Kidney (tissue), 13 donors: ENCODE measurements at regions not wholly inside any gene's neighbourhood (a gene's known extent, or its start where the extent isn't known, plus 50 kb on each side); places are given as distances from the start of the nearest gene placed in this dataset.

ENCODE experiments used
- DNase-seq, 5 donors: peaks; one replicate each; pipeline ENCODE4 v3.0.0-alpha.2; 2013 to 2020
- FAIRE-seq: peaks from 2 replicates; lab custom pipeline; 2012; peaks lifted over from hg19 to GRCh38; lab: Jason Lieb, UNC
- H3K27ac ChIP-seq, 2 donors: one replicate each; pipeline ENCODE4 v1.7.0; 2013; ENCODE audit warnings: low read depth in 2 of 2, low read length in 2 of 2, inconsistent platforms in 1 of 2
- H3K27me3 ChIP-seq: one replicate; pipeline ENCODE4 v1.7.1; 2013; ENCODE audit warnings: low read length, inconsistent platforms; ENCODE audit not compliant: control insufficient read depth, insufficient read depth
- H3K36me3 ChIP-seq, 3 donors: one replicate each; pipeline versions ENCODE4 v1.7.0 to v1.7.1; 2013; ENCODE audit warnings: low read length in 3 of 3, control low read depth in 1 of 3, inconsistent platforms in 1 of 3; ENCODE audit not compliant: insufficient read depth in 3 of 3, control insufficient read depth in 2 of 3
- H3K4me1 ChIP-seq, 3 donors: one replicate each; pipeline versions ENCODE4 v1.7.0 to v1.7.1; 2013; ENCODE audit warnings: low read length in 3 of 3, inconsistent platforms in 1 of 3, low read depth in 1 of 3; ENCODE audit not compliant: control insufficient read depth in 2 of 3, insufficient read depth in 2 of 3
- H3K4me3 ChIP-seq, 3 donors: one replicate each; pipeline versions ENCODE4 v1.7.0 to v1.8.1; 2013; ENCODE audit warnings: low read length in 3 of 3, control low read depth in 1 of 3, inconsistent platforms in 1 of 3
- H3K9ac ChIP-seq, 3 donors: one replicate each; pipeline versions ENCODE4 v1.7.0 to v1.7.1; 2013; ENCODE audit warnings: low read length in 3 of 3, control low read depth in 1 of 3, inconsistent platforms in 1 of 3
- H3K9me3 ChIP-seq, 3 donors: one replicate each; pipeline versions ENCODE4 v1.7.0 to v1.7.1; 2013; ENCODE audit warnings: low read length in 3 of 3, control low read depth in 1 of 3, inconsistent platforms in 1 of 3; ENCODE audit not compliant: control insufficient read depth in 2 of 3, insufficient read depth in 1 of 3
- CTCF ChIP-seq: IDR thresholded peaks from 3 replicates; pipeline ENCODE4 v1.5.1; 2012; ENCODE audit warnings: mild to moderate bottlenecking, moderate library complexity, borderline replicate concordance; ENCODE audit not compliant: insufficient read depth; ENCODE audit errors: extremely low read depth
- intact Hi-C: fragments of 100-400 bp; cut with DNase I; formaldehyde crosslinking; loops from one replicate; pipeline ENCODE4 v1.11.1; 2022
- donor health status: control.
- donor health status: control.
- donor health status: control.
- donor health status: control.
- donor health status: control.
- donor health status: DM: yes; HTN: yes; CAD: no.
- donor health status: Normal renal cell carcinoma (clear cell type).

GRCh38 chr1:232193451-232193783 is 436.5 kb downstream of the SIPA1L2 start:
- no peak overlapping the region for H3K27ac ChIP-seq
- TF ChIP-seq CTCF: no peak
- no peak for FAIRE-seq
- peaks cover 0 to 2% (median 0%) of the 10 kb centered on the region in 3 donors for H3K4me1 ChIP-seq
- no peak for DNase-seq
- no peaks in the 10 kb centered on the region for H3K27me3 ChIP-seq
- intact Hi-C loops: no loop called here
- H3K4me3 ChIP-seq: no peak overlapping the region
- H3K9me3 ChIP-seq: no peaks in the 10 kb centered on the region
- H3K36me3 ChIP-seq: no peaks in the 10 kb centered on the region
- H3K9ac ChIP-seq: no peak overlapping the region

GRCh38 chr1:232192781-232193450 is 437.0 kb downstream of the SIPA1L2 start:
- H3K4me3 ChIP-seq: no peak overlapping the region
- peaks cover 0 to 2% (median 0%) of the 10 kb centered on the region in 3 donors for H3K4me1 ChIP-seq
- intact Hi-C loops: no loop called here
- FAIRE-seq: no peak
- no peaks in the 10 kb centered on the region for H3K9me3 ChIP-seq
- H3K36me3 ChIP-seq: no peaks in the 10 kb centered on the region
- no peak overlapping the region for H3K27ac ChIP-seq
- no peak overlapping the region for H3K9ac ChIP-seq
- no peak for TF ChIP-seq CTCF
- no peaks in the 10 kb centered on the region for H3K27me3 ChIP-seq
- no peak for DNase-seq

- Histone ChIP-seq H3K27me3 (no peaks in the 10 kb centered on the region), H3K9ac (no peak overlapping the region), H3K4me3 (no peak overlapping the region), H3K4me1 (peaks cover 0 to 2% (median 0%) of the 10 kb centered on the region in 3 donors), H3K9me3 (no peaks in the 10 kb centered on the region), H3K27ac (no peak overlapping the region), H3K36me3 (no peaks in the 10 kb centered on the region)
- no peak for TF ChIP-seq CTCF
- intact Hi-C loops: no loop called here
- no peak for DNase-seq
- no peak for FAIRE-seq
These were observed 438.4 kb downstream of the SIPA1L2 start for GRCh38 chr1:232191560-232191959.

GRCh38 chr1:232188318-232188717 is 441.6 kb downstream of the SIPA1L2 start:
- intact Hi-C loops: no loop called here
- DNase-seq: no peak
- H3K27me3 ChIP-seq: no peaks in the 10 kb centered on the region
- H3K27ac ChIP-seq: no peak overlapping the region
- no peaks in the 10 kb centered on the region for H3K36me3 ChIP-seq
- peaks cover 0 to 2% (median 0%) of the 10 kb centered on the region in 3 donors for H3K4me1 ChIP-seq
- no peaks in the 10 kb centered on the region for H3K9me3 ChIP-seq
- no peak overlapping the region for H3K4me3 ChIP-seq
- H3K9ac ChIP-seq: no peak overlapping the region
- no peak for TF ChIP-seq CTCF
- no peak for FAIRE-seq
